ENCODE measurements at regions not wholly inside any gene's neighbourhood (a gene's known extent, or its start where the extent isn't known, plus 50 kb on each side); places are given as distances from the start of the nearest gene placed in this dataset.
A peak's percentile ranks its signal among the peaks of the same experiment; 100 is the strongest.
"Not testable (repeated sequence)": the region's sequence is repeated elsewhere in the genome, so short reads cannot be mapped to it uniquely, and the experiment has no call there.

DNA sequence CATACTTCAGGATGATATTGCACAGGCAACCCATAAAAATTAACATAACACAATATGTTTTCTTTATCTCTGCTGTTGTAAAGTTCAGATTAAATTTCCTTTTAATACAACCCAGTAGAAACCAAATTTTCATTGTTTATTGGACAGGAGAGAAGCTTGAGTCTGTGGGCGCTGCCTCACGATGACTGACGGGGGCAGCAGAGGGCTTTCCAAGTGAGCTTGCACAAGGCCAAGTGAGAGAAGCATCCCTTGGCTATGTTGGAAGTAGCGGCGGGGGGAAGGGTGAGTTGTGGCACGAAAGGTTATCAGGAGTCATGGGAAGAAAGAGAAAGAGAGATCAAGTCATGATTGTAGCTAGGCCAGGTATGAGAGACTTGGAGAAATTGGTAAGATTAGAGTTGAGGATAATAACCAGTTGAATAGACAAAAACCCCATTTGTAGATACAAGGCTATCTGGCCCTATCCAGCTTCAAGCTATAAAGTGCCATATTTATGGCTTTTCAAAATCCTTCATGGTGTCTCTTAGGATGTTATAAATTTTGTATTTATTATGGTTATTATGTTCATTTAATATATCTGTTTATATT is 413.7 kb upstream of the FAM98A start:
- DNase-seq = peak; percentile 12

DNA sequence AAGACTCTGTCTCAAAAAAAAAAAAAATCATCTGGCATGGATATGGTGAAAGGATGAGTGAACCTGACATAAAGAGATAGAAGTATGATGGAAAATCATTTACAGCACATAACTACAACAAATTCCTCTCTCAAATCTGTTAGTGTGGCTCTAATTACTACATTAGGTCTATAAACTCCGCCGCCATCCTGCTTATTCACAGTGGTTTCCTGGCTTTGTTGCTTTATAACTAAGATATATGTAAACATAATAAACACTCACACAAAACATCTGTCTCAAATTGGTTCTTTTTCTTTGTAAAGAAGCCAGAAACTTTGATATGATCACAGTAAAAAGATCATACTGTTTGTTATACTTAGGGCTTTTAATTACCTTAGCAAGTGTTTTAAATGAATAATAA is 412.6 kb upstream of the FAM98A start:
- no peak for DNase-seq

DNA sequence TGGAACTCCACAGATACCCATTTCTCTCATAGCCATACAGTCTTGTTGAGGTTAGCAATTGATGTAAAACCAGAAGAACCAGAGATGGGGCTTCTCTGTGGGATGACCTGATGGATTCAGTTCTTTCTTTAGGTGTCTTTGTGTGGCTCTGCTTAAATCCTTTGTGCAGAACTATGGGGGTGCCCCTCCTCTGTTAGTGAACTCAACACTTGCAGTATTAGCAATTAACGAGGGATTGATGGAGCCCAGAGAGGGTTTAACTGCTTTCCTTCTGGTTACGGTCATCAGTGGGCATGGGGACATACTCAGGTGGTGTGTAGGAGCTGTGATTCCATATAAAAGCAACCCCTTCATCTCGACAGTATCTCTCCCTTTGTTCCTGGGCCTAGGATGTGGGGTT is 406.8 kb upstream of the FAM98A start:
- DNase-seq = no peak

DNA sequence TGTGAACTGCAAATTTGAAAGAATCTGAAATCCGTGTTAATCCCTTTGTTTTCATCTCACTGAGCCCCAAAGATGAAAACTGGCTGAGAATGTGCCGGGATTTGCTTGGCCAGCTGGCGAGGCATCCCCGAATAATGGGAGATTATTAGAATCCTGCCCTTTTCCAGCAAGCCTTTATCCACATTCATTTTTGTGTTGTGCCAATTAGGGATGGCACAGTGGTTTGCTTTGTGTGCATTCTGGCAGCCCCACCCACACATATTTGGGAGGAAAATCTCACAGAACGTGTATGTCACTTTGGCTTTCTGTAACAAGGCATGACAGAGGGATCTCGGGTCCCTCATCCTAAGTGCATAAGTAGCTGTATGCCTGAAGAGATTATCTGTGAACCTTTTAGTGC is 405.8 kb upstream of the FAM98A start:
- DNase-seq = no peak

DNA sequence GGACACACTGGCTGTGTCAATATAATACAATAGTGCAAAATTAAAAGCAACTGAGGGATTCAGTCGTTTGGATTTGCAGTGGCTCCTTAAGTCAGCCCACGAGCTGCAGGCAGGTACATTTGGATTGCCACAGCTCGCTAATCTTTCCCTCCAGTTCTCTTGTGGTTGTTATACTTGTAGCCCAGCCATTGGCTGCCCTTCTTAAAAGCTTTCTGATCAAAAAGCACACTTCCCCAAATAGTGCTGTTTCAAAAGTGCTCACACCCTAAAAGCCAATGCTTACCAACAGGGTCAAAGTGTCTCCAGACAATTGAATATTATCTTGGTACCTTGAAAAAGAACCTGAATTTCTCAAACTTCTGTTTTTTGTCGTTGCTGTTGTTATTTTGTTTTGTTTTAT is 404.7 kb upstream of the FAM98A start:
- DNase-seq = no peak

DNA sequence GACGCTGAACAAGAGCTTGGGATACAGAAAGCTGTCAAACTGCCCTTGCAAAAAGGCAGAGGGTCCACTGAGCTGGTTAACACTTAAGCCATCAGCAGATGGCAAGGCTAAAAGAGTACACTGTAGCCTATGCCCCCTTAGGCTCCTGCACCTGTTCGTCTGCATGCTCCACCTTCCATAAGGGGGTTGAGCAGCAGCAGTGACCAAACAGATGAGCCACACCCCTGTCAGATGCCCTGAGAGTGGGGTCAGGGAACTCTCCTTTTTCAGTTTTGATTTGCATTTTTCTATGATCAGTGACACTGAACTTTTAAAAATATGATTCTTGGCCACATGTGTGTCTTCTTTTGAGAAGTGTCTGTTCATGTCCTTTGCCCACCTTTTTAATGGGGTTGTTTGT is 402.5 kb upstream of the FAM98A start:
- no peak for DNase-seq

DNA sequence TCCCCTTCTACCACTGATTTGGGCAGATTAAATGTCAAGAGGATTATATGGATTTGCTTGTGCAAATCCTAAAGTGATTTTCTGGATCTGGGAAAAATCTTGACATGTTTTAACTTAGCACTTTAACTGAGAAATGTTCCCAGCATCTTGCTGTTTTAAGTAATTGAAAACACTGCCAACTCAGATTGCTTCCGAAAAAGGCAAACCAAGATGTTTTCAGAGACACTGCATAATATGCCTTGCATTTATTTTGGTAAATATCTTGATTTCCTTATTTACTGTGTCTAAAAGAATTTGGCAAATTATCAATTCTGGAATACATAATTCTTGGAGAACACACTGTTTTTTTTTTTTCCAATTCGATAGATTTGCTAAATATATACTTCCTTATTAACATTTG is 385.0 kb upstream of the FAM98A start:
- no peak for DNase-seq

DNA sequence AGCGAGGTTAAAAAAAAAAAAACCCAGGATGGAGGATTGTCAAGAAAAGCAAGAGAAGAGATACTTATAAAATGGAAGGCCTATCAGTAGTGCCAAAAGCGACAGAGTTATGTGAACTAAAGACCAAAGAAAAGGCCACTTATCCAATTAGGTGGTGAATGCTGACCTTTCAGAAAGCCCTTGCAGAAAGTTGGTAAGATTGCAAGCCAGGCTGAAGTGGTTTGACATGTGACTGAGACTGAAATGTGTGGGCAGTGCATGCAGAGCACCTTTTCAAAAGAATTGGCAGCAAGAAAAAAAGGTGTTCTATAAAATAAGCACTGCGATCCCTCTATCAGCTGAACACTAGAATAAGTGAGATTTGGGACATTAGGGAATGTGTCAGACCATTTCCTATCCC is 379.4 kb upstream of the FAM98A start:
- no peak for DNase-seq

DNA sequence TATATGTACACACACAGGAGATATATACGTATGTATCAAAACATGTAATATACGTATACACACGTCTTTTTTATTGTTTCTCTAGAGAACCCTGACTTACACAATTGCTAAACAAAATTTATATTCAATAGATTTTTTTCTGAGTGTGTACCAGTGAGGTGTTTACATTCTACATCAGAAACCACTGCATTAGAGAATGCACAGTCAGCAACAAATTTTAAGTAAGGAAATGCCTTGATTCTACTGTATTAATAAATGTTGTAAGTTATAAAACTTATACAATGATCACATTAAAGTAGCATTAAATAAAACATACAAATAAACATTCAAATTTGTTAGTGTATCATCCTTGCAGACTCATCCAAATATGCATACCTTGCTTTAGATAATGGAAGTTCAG is 376.4 kb upstream of the FAM98A start:
- DNase-seq = no peak

DNA sequence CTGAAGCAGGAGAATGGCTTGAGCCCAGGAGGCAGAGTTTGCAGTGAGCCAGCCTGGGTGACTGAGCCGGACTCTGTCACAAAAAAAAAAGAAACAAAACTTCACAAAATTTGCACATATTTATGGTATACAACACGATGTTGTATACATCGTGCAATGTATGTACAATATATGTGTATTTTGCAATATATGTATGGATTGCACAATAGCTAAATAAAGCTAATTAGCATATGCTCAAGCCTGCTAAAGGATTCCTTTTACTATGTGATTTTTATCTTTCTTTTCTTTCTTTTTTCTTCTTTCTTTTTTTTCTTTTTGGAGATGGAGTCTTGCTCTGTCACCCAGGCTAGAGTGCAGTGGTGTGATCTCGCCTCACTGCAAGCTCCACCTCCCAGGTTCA is 368.0 kb upstream of the FAM98A start:
- DNase-seq = no peak

DNA sequence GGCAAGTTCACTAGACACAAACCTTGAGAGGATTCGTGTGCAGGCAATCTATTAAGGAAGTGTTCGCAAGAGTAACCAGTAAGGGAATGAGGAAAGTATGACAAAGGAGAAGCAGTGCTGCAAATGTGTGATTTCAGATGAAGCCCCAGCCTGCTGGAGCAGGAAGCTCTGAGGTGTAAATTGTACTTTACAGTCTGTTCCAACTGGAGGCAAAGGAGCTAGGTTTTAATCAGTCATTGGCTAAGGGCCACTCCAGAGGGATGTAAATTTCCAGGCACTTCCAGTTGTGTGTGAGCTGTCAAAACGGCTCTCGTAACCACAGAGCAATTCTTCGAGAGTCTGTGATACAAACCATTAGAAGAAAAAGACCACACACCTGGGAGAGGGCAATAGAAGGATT is 359.5 kb upstream of the FAM98A start:
- no peak for DNase-seq

DNA sequence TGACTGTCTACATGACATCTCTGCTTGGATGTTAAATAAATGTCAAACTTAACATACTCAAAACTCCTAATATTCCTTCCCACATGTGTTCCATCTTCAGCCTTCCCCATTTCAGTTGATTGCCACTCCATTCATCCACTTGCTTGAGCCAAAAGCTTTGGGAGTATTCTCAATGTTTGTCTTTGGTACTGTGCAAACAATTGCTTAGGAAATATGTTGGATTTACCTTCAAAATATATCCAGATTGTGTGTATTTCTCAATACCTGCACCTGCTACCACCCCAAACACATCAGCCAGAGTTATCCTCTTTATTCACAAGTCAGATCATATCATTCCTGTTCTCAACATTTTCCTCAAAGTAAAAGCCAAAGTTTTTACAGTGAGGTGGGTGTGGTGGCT is 350.3 kb upstream of the FAM98A start:
- no peak for DNase-seq

DNA sequence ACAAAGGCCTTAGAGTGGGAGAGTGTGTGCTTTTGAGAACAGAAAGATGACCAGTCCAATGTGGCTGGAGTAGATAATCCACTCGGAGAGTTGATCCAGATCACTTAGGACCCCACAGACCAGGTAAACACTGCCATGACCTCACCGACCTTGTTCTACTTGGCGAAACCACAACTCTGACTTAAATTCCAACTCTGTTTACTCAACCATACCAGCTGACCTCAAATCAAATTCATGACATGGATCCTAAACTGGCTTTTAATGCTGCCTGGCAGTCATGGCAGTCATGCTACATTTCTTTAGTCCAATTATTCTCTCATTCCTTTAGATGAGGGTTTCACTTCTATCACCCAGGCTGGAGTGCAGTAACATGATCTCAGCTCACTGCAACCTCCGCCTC is 347.1 kb upstream of the FAM98A start:
- no peak for DNase-seq

DNA sequence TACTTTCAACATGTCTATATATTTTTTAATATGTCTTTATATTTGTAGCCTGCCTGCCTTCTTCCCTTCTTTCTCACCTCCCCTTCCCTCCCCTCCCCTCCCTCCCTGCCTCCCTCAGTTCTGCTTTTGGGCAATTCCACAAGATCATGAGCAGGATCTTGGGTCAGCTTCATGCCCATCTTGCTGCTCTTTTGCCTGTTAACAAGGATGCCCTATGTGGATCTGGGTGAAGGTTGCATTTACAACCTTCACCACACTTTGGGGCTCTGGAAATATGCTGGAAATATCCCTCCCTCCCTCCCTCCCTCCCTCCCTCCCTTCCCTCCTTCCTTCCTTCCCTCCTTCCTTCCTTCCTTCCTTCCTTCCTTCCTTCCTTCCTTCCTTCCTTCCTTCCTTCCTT is 334.1 kb upstream of the FAM98A start:
- no peak for DNase-seq

DNA sequence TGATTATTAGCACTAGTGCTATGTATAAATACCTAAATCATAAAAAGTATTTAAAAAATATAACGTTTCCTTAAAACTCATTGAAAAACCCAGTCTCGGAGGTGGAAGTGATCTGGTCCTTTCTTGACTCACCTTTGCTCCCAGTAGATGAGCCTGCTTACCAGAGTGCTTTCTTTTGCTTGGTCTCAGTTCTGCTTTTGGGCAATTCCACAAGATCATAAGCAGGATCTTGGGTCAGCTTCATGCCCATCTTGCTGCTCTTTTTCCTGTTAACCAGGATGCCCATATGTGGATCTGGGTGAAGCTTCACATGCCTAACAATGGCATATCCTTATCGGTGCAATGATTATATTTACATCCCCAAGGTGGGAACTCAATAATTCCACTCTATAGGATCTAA is 332.1 kb upstream of the FAM98A start:
- no peak for DNase-seq

DNA sequence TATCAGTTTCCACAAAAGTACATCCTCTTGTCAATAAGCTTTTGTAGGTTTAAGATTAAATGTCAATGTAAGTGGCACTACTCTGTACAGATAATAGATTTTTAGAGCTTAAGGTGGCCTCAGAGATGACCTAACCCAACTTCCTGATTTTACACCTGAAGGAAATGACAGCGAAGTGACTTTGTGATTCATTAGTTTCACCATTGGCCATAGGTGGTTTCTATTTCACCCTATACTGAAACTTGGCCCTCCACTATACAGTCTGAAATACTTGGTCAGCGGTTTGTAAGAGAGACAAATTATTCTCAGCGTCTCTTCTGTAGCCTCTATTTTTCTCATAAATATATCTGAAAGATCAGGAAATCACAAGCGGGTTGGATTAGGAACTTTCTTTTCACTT is 330.4 kb upstream of the FAM98A start:
- DNase-seq = no peak

DNA sequence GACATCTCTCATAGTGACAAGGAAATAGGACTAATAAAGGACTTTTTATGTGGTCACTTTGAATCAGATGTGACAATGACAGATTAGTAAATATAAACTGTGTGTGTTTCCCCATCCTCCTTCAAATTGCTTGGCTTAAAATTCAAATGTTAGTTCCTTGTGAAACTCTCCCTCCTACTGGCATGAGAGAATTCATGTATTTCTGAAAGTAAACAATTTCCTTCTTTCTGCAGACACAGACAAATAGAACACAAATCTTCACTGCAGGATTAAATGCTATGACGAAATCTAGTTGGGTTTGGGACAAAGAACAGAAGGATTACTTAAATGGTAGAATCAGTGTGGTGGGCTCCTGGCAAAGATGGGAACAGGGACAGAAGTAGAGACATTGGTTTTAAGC is 328.7 kb upstream of the FAM98A start:
- no peak for DNase-seq

DNA sequence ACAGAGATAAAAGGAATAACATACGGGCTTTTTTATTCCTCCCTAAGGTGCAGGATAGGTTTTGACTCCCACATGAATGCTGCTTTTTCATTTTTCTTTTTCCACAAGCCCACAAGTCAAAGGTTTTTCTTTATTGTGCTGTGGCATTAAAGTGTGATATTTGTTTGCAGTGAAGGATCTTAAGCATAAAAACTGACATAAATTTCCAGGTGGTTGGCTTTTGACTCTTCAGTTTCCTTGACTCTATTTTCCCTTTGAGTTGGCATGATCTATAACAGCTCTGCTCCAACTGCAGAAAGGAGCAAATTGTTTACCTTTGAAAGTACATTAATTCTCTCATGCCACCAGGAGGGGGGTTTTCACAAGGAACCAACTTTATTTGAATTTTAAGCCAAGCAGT is 326.2 kb upstream of the FAM98A start:
- DNase-seq = no peak

DNA sequence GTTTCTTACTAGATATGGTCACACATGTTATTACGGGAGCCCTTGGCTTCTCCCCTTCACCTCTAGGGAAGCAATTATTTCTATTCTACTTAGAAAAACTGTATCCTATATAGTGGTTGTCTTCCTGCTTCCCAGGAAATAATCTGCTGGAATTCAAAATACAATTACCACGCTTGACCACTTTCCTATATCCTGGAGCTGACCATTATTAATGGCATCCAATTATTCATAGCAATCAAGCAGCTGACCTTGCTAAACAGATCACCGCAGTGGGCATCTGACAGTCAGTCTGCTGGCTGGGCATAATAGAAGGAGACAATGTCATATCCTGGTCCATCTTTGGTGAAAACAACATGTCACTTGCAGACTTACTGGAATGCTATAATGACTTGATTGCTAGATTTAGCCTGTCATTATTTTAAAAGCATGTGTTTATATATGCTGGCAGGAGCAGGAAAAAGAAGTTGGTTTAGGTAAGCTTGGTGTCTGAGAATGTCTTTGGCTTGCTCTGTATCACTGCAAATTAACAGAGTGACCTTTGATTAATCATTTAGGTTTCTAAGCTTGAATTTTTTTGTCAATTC is 325.6 kb upstream of the FAM98A start:
- DNase-seq = no peak

DNA sequence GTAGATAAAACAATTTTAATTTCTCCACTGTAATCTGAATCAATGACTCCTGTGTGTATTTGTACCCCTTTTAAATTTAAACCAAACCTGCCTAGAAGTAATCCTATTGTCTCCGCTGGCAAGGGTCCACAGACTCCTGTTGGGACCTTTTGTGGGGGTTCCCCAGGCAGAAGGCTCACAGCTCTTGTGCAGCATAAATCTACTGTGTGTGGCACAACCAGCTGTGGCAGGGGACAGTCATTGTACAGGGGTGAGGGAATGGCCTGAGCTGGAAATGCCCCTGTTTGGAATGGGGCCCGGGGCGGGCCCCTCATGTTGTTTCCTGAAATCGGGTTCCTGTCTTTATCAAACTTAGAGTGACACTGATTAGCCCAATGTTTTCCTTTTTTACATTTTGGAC is 318.2 kb upstream of the FAM98A start:
- no peak for DNase-seq

DNA sequence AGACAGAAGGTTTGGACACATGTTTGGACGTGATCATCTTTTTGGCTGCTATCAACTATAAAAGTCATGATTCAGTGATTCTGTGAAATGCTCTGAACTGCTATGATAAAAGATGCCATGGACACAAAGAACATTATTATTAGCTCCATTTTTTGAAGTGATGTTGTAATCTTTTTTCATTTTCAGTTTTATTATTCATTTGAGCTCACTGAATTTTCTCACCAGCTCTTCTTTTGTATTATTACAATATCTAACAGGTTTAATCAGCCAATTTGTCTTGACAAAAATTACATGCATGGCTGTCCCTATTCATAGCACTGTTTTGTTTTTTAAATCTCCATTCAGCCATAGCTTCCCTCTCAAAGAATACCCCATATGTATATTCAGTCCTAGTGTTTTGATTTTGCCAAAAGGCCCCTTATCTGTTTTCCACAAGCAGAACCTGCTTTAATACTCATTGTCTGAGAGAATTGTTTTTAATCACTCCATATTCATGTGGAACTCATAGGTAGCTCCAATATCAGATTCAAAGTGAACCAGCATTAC is 314.0 kb upstream of the FAM98A start:
- DNase-seq = no peak

DNA sequence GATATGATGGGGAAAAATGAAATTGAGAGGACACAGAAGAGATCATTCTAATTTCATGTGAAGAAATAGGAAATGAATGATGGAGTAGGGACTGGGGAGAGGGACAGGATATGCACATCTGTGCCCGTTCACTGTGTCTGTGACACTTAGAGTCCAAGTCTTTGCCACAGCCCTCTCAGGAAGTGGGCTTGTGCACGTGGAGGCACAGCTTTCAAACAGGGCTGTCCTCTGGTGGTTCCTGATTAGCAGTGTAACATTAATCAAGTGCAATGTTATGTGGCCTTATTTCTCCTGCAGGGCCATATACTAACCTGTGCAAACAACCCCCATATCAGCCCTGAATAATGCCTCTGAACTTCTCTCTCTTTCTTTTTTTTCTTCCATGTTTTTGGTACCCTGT is 312.2 kb upstream of the FAM98A start:
- DNase-seq = no peak

DNA sequence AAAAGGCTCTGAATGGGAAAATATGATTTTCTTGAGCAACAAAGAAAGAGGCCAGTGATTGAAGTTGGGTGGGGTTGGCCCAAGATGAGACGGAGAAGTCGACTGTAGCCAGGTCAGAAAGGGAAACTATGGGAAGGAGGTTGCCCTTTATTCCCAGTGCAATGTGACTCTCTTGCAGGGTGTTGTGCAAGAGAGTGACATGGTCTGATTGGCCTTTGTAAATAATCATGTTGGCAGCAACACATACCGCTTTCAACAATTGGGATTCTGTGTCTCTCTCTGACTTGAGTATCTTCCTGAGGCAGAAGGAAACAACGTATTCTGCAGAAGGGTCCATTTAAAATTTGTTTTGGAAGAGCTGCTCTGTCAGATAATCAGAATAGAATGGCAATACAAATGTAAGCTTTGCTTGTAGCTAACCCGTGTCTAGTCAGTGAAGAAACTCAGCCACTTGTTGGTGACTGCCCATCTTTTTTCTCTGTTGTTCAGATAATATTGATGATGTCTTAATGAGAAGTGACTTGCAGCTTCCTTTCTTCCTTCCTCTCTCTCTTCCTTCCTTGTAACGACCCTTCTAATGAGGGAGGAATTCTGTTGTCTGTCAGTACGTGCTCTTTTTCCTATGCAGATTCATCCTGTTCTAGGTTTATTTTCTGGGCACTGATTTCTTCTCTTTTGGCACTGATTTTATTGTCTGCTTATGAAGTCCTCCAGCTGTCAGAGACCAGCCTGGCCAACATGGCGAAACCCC is 311.0 kb upstream of the FAM98A start:
- no peak for DNase-seq

DNA sequence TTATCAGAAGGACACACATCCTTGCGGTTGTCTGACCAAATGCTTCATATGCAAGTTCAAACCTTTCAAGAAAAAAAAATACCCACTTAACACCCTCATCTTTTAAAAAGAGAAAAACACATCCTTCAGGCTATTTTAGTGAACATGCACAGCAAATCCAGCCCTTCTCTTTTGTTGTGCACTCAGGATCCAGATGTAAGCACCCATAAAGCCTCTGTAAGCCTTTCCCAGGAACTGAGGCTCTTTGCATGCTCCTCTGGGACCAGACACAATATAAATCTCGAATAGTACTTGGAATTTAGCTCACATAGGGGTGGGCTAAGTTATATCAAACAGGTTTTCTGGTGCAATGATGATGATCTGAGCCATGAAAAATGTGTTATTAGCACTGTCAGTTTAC is 308.8 kb upstream of the FAM98A start:
- DNase-seq = no peak

DNA sequence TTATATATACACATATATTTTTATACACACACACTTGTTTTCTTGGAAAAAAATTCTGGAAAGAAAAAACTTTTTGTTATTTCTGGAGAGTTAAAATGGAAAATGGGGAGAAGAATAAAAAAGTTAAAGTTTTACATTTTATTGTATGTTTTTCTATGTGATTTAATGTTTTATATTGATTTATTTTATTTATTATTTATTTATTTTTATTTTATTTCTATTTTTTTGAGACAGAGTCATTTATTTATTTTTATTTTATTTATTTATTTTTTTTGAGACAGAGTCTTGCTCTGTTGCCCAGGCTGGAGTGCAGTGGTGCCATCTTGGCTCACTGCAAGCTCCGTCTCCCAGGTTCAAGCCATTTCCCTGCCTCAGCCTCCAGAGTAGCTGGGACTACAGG is 307.0 kb upstream of the FAM98A start:
- not testable (repeated sequence) for DNase-seq
